ES-I3 (cell line): ENCODE measurements at regions not wholly inside any gene's neighbourhood (a gene's known extent, or its start where the extent isn't known, plus 50 kb on each side); places are given as distances from the start of the nearest gene placed in this dataset.

ENCODE experiments used
- H3K36me3 ChIP-seq: 2 replicates; pipeline ENCODE4 v1.6.1; 2013; ENCODE audit warnings: mild to moderate bottlenecking, low read length, control low read depth, moderate library complexity; ENCODE audit not compliant: insufficient read depth
- H3K4me1 ChIP-seq: 2 replicates; pipeline ENCODE4 v1.6.1; 2013; ENCODE audit warnings: mild to moderate bottlenecking, control low read depth, low read length; ENCODE audit not compliant: insufficient read depth
- H3K9ac ChIP-seq: 2 replicates; pipeline ENCODE4 v1.6.1; 2013; ENCODE audit warnings: low read depth, mild to moderate bottlenecking, low read length, moderate library complexity
- H3K9me3 ChIP-seq: 2 replicates; pipeline ENCODE4 v1.6.1; 2013; ENCODE audit warnings: mild to moderate bottlenecking, low read length, moderate library complexity; ENCODE audit not compliant: control insufficient read depth, insufficient read depth

DNA sequence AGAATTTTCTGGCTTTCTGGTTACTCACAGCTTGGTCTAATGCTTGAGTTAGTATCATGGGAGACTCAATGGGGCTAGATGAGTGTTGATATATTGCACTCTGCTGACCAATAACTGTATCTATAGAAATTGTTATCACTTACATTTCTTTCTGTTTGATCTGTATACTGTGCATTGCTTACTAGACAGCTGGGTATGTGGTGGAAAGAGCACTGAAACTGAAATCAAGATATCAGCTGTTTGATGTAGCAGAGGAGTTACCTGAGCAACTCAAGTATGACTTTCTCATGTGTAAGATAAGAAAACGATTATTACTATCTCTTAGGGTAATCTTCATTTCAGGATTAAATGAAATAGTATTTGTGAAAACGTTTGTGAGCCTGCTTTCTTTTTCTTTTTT, 183.0 kb downstream of the SLC15A5 start:
- Histone ChIP-seq H3K9ac (no peak overlapping the region), H3K36me3 (no peaks in the 10 kb centered on the region), H3K4me1 (no peaks in the 10 kb centered on the region), H3K9me3 (0 out of 2 replicates have a peak, but pooled peaks cover 6% of the 10 kb centered on the region)

DNA sequence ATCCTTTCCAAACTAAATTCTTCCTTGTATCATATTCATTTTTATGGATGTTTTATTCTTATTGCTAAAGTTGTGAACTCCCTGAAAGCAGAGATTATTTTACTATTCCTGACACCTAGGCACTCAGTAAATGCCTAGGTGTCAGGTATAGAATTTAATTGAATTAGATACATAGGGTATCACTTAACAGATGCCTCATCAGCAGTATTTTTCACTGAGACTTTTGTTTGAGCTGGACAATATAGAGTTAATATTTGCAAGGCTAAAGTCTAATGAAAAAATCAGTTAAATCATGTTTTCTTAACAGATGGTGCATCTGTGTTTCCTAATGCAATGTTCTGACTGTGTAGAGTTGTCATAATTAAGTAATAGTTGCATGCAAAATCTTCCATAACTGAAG, 182.7 kb downstream of the DERA start:
- no peaks in the 10 kb centered on the region for H3K4me1 ChIP-seq
- no peaks in the 10 kb centered on the region for H3K36me3 ChIP-seq
- no peak overlapping the region for H3K9ac ChIP-seq
- 0 out of 2 replicates have a peak, but pooled peaks cover 6% of the 10 kb centered on the region for H3K9me3 ChIP-seq

DNA sequence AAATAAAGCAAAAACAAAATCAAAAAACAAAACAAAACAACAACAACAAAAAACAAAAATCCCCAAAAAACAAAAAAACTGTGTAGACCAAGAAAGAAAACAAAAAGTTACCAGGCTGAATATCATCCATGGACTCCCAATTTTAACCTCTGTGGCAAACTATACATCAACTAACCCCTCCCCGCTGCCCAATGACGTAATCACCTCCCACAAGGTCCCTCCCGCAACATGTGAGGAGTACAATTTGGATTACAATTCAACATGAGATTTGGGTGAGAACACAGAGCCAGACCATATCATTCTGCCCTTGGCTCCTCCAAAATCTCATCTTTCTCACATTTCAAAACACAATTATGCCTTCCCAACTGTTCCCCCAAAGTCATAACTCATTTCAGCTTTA, 179.8 kb downstream of the DERA start:
- H3K36me3 ChIP-seq: no peaks in the 10 kb centered on the region
- 0 out of 2 replicates have a peak, but pooled peaks cover 4% of the 10 kb centered on the region for H3K9me3 ChIP-seq
- no peak overlapping the region for H3K9ac ChIP-seq
- H3K4me1 ChIP-seq: no peaks in the 10 kb centered on the region

DNA sequence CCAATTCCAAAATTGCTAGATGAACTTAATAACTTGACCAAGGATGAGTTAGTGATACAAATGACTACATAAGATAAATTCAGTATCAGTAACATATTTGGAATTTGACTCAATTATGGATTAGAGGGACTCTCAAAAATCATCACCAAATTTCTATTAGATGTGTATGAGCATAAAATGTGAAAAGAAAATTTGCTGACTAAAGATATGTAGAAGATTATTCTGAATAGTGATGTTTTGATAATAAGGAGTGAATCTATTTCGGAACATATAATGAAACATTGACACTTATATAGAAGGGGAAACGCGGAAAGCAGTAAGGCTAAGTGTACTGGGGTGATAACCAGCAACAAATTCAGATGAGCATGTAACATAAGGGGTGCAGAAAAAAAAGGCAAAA, 177.3 kb downstream of the DERA start:
- no peaks in the 10 kb centered on the region for H3K36me3 ChIP-seq
- H3K9me3 ChIP-seq: 0 out of 2 replicates have a peak, but pooled peaks cover 3% of the 10 kb centered on the region
- no peak overlapping the region for H3K9ac ChIP-seq
- H3K4me1 ChIP-seq: peaks cover 3% of the 10 kb centered on the region; the same call in 1 of the 2 replicates
